HAP-1 (cell line): ENCODE measurements at regions not wholly inside any gene's neighbourhood (a gene's known extent, or its start where the extent isn't known, plus 50 kb on each side); places are given as distances from the start of the nearest gene placed in this dataset.

ENCODE experiments used
- DNase-seq, 2 experiments: peaks; one replicate each; pipeline ENCODE4 v3.0.0-alpha.2; 2016 to 2020; ENCODE audit warnings: low spot score in 2 of 2
- H3K27me3 ChIP-seq: fragments of 250-450 bp; sonication (Bioruptor Pico); 2 replicates; pipeline ENCODE4 v1.5.1; 2020; ENCODE audit warnings: low read depth, mild to moderate bottlenecking, moderate library complexity
- H3K36me3 ChIP-seq: fragments of 250-450 bp; sonication (Bioruptor Pico); replicated peaks from 2 replicates; pipeline ENCODE4 v1.5.1; 2020; ENCODE audit warnings: mild to moderate bottlenecking
- H3K4me1 ChIP-seq: fragments of 250-450 bp; sonication (Bioruptor Pico); 2 replicates; pipeline ENCODE4 v1.5.1; 2020; ENCODE audit warnings: mild to moderate bottlenecking
- H3K4me3 ChIP-seq: fragments of 250-450 bp; sonication (Bioruptor Pico); 2 replicates; pipeline ENCODE4 v1.5.1; 2020; ENCODE audit warnings: mild to moderate bottlenecking, moderate library complexity
- H3K9me3 ChIP-seq: fragments of 250-450 bp; sonication (Bioruptor Pico); 2 replicates; pipeline ENCODE4 v1.5.1; 2020; ENCODE audit warnings: mild to moderate bottlenecking, moderate library complexity
- in situ Hi-C: fragments of 300-500 bp; cut with MboI; formaldehyde crosslinking; loops from 3 replicates; pipeline ENCODE4 v1.14.3; 2020; ENCODE audit warnings: low sequenced_read_pairs, inconsistent platforms, mixed read lengths

GRCh38 chr4:54516556-54517215, 141.1 kb upstream of the KIT start:
- DNase-seq = no peak
- in situ Hi-C loops = no loop called here
- no peaks in the 10 kb centered on the region for H3K9me3 ChIP-seq
- no peak overlapping the region for H3K4me3 ChIP-seq
- no peaks in the 10 kb centered on the region for H3K36me3 ChIP-seq
- no peaks in the 10 kb centered on the region for H3K4me1 ChIP-seq
- H3K27me3 ChIP-seq = no peaks in the 10 kb centered on the region

DNA sequence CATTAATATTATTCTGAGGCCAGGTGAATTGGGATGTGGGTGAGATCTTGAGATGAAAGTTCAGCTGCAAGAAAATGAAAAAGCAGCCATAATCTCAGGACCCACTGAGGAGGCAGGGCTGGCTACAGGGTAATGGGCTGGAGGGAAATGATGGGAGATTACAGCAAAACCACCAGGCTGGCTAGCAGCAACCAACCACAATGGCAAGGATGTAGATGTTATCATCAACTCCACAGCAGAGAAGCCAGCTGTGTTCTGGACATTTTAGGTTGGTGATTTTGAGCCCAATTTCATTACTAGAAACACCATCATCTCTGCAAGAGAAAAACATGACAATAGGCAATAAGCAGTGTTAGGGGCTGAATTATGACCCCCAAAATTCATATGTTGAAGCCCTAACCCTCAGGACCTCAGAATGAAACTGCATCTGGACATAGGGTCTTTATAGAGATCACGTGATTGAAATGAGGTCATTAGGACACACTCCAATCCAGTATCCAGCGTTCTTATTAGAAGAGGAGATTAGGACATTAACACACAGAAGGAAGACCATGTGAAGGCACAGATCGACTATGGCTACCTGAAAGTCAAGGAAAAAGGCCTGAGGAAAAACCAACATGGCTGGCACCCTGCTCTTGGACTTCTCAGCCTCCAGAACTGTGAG, 139.8 kb upstream of the KIT start:
- in situ Hi-C loops = no loop called here
- no peak for DNase-seq
- Histone ChIP-seq H3K27me3 (no peaks in the 10 kb centered on the region), H3K4me1 (no peaks in the 10 kb centered on the region), H3K4me3 (no peak overlapping the region), H3K9me3 (no peaks in the 10 kb centered on the region), H3K36me3 (no peaks in the 10 kb centered on the region)

DNA sequence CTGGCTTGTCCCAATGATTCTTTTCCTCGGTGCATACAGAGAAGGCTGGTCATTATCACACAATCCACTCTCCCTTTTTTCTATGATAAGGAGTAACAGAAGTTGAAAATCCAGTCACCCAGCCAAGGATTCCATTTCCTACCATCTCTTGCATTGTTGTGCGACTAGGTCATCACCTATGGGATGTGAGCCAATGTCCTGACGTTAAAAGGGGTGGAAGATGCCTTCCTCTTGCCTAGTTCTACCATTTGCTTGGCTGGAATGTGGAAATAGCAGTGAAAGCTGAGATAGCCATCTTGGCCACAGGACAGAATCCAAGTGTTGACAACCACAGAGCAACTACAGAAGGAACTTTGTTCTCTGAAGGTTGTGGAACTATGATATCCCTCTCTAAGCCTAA, 132.2 kb upstream of the KIT start:
- H3K36me3 ChIP-seq = no peaks in the 10 kb centered on the region
- H3K4me3 ChIP-seq = no peak overlapping the region
- DNase-seq = no peak
- H3K27me3 ChIP-seq = no peaks in the 10 kb centered on the region
- no peaks in the 10 kb centered on the region for H3K4me1 ChIP-seq
- H3K9me3 ChIP-seq = no peaks in the 10 kb centered on the region
- in situ Hi-C loops = no loop called here

- no peaks in the 10 kb centered on the region for H3K4me1 ChIP-seq
- no peaks in the 10 kb centered on the region for H3K9me3 ChIP-seq
- H3K27me3 ChIP-seq = no peaks in the 10 kb centered on the region
- in situ Hi-C loops = no loop called here
- DNase-seq = no peak
- no peaks in the 10 kb centered on the region for H3K36me3 ChIP-seq
- H3K4me3 ChIP-seq = no peak overlapping the region
Measured at GRCh38 chr4:54526560-54526959, 131.2 kb upstream of the KIT start.

- Histone ChIP-seq H3K9me3 (no peaks in the 10 kb centered on the region), H3K27me3 (no peaks in the 10 kb centered on the region), H3K36me3 (no peaks in the 10 kb centered on the region), H3K4me1 (no peaks in the 10 kb centered on the region), H3K4me3 (no peak overlapping the region)
- DNase-seq = no peak
- in situ Hi-C loops = no loop called here
Measured at GRCh38 chr4:54527532-54527931, 130.2 kb upstream of the KIT start.

GRCh38 chr4:54539500-54540029, 118.2 kb upstream of the KIT start:
- Histone ChIP-seq H3K4me1 (no peaks in the 10 kb centered on the region), H3K4me3 (peak overlapping the region; percentile 16), H3K27me3 (peaks cover 4% of the 10 kb centered on the region; the same call in 1 of the 2 replicates), H3K36me3 (no peaks in the 10 kb centered on the region), H3K9me3 (no peaks in the 10 kb centered on the region)
- in situ Hi-C loops = no loop called here
- peak; percentile 11 to 63 for DNase-seq

DNA sequence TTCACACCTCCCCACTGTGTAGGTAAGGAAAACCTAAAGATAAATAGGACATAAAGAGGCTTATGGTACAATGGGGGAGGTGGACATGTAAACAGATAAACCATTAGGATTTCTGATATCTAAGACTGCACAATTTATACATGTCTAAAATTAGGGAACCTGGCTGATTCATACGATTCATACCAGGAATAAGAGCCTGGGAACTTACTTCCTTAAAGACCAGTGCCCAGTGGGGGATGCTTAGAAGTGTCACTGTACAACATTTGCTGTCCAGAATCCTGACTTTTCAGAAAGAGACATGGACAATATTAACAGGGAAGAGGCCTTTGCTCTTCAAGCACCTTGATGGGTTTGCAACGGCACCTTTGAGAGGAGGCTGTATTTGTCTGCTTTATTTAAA, 116.8 kb upstream of the KIT start:
- no peak for DNase-seq
- no peaks in the 10 kb centered on the region for H3K9me3 ChIP-seq
- H3K4me1 ChIP-seq = no peaks in the 10 kb centered on the region
- no peak overlapping the region for H3K4me3 ChIP-seq
- peaks cover 4% of the 10 kb centered on the region; the same call in 1 of the 2 replicates for H3K27me3 ChIP-seq
- no peaks in the 10 kb centered on the region for H3K36me3 ChIP-seq
- in situ Hi-C loops = no loop called here

- no peaks in the 10 kb centered on the region for H3K36me3 ChIP-seq
- in situ Hi-C loops = no loop called here
- no peaks in the 10 kb centered on the region for H3K9me3 ChIP-seq
- H3K4me1 ChIP-seq = no peaks in the 10 kb centered on the region
- H3K4me3 ChIP-seq = no peak overlapping the region
- H3K27me3 ChIP-seq = peaks cover 4% of the 10 kb centered on the region; the same call in 1 of the 2 replicates
- no peak for DNase-seq
Measured at GRCh38 chr4:54541426-54542118, 116.2 kb upstream of the KIT start.

GRCh38 chr4:54542119-54542438, 115.7 kb upstream of the KIT start:
- H3K36me3 ChIP-seq = no peaks in the 10 kb centered on the region
- no peaks in the 10 kb centered on the region for H3K4me1 ChIP-seq
- H3K27me3 ChIP-seq = peaks cover 4% of the 10 kb centered on the region; the same call in 1 of the 2 replicates
- H3K4me3 ChIP-seq = no peak overlapping the region
- in situ Hi-C loops = no loop called here
- no peak for DNase-seq
- no peaks in the 10 kb centered on the region for H3K9me3 ChIP-seq

DNA sequence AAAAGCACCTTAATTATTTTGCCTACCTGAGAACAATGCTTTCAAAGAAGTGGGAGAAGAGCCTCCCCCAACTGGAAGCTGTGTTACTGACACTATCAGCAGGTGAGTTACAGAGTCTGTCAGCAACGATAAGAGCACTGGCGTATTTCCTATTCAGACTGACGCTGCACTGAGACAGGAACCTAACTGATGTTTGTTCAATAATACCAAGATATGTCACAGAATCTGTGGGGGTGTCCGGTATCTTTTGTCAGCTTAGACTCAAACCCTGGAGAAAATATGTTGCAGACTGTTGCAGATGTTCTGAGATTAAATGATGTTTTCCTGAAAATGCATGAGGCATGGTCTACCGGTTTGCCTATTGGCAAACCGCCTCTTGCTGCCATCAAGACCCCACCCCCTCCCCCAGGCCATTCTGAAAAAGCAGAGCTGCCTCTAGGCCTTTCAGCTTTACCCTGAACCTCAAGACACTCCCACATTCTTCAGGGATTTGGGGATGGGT, 115.2 kb upstream of the KIT start:
- DNase-seq = no peak
- H3K27me3 ChIP-seq = peaks cover 4% of the 10 kb centered on the region; the same call in 1 of the 2 replicates
- in situ Hi-C loops = no loop called here
- H3K4me3 ChIP-seq = no peak overlapping the region
- H3K36me3 ChIP-seq = no peaks in the 10 kb centered on the region
- no peaks in the 10 kb centered on the region for H3K9me3 ChIP-seq
- no peaks in the 10 kb centered on the region for H3K4me1 ChIP-seq

DNA sequence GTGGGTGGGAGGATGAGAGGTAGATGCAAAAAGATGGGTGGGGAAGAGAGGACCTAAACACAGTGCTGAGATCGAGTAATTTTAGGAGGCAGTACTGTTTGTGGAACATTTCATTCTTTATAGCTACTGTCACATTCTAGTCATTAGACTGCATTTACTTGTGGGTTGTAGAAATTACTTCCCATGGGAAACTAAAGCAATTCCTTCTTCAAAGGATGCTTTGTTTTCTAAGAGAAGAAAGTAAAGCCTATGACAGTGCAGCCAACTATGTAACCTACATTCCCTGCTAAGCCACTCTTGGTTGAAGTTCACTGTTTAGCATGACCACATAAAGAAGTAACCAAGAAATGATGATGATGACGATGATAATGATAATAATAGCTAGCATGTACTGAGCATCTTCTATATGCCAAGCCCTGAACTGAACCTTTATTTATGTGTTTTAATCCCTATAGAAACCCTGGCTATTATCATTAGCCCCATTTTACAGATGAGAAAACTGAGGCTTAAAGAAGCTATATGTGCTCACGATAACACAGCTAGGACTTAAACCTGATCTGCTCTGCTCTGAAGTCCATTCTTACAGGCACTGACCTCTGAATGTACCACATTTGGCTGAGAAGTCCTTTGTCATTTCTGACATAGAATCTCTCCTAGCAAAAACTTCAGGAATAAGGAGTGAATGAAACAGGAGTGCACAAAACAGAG, 114.5 kb upstream of the KIT start:
- no peak for DNase-seq
- Histone ChIP-seq H3K27me3 (peaks cover 4% of the 10 kb centered on the region; the same call in 1 of the 2 replicates), H3K36me3 (no peaks in the 10 kb centered on the region), H3K4me3 (no peak overlapping the region), H3K4me1 (no peaks in the 10 kb centered on the region), H3K9me3 (no peaks in the 10 kb centered on the region)
- in situ Hi-C loops = no loop called here

- Histone ChIP-seq H3K27me3 (peaks cover 4% of the 10 kb centered on the region; the same call in 1 of the 2 replicates), H3K9me3 (no peaks in the 10 kb centered on the region), H3K4me3 (no peak overlapping the region), H3K4me1 (no peaks in the 10 kb centered on the region), H3K36me3 (no peaks in the 10 kb centered on the region)
- DNase-seq = no peak
- in situ Hi-C loops = no loop called here
Measured at GRCh38 chr4:54545663-54546424, 111.9 kb upstream of the KIT start.
